Esophagus squamous epithelium (tissue), 5 donors: ENCODE measurements at regions not wholly inside any gene's neighbourhood (a gene's known extent, or its start where the extent isn't known, plus 50 kb on each side); places are given as distances from the start of the nearest gene placed in this dataset.

Experiments used
- DNase-seq: peaks from one replicate; lab custom pipeline; 2025; lab: John Stamatoyannopoulos, UW
- H3K27ac ChIP-seq, 4 donors: fragments of 200-600 bp; sonication (generic); one replicate each; pipeline ENCODE4 v1.5.1; 2016 to 2019; ENCODE audit warnings: mild to moderate bottlenecking in 1 of 4
- H3K27me3 ChIP-seq, 4 donors: fragments of 200-600 bp; sonication (generic); 1 replicate in 3 of 4; 2 replicates in 1 of 4; pipeline versions ENCODE4 v1.5.1 to v1.6.0; 2017 to 2021; ENCODE audit warnings: antibody characterized with exemption in 1 of 4
- H3K36me3 ChIP-seq, 3 donors: fragments of 200-600 bp; sonication (generic); one replicate each; pipeline ENCODE4 v1.5.1; 2016 to 2019
- H3K4me1 ChIP-seq, 3 donors: fragments of 200-600 bp; sonication (generic); one replicate each; pipeline ENCODE4 v1.5.1; 2017 to 2019
- H3K4me3 ChIP-seq, 4 donors: fragments of 200-600 bp; sonication (generic); 1 replicate in 3 of 4; 2 replicates in 1 of 4; pipeline ENCODE4 v1.5.1; 2016 to 2019; ENCODE audit warnings: mild to moderate bottlenecking in 2 of 4, moderate library complexity in 1 of 4
- H3K9me3 ChIP-seq, 3 donors: fragments of 200-600 bp; sonication (generic); one replicate each; pipeline ENCODE4 v1.5.1; 2016 to 2019
- CTCF ChIP-seq, 6 experiments: fragments of 450-650 bp in 4 of 6; fragments of 200-600 bp in 2 of 6; sonication (generic) in 2 of 6; IDR thresholded peaks; one replicate each; pipeline ENCODE4 v1.5.1; 2016 to 2019; ENCODE audit warnings: antibody characterized with exemption in 6 of 6, mild to moderate bottlenecking in 4 of 6, moderate library complexity in 4 of 6
- POLR2A ChIP-seq, 4 donors: fragments of 450-650 bp; IDR thresholded peaks; one replicate each; pipeline ENCODE4 v1.6.1; 2017; ENCODE audit warnings: antibody characterized with exemption in 4 of 4, mild to moderate bottlenecking in 4 of 4, moderate library complexity in 3 of 4
- WGBS, 2 donors: methylation state at CpG; one replicate each; pipeline ENCODE4 v1.1.5; 2018; 5-methylcytosine and 5-hydroxymethylcytosine counted together
- intact Hi-C: fragments of 100-400 bp; cut with DNase I; formaldehyde crosslinking; loops from one replicate; pipeline ENCODE4 v1.15.0; 2022
- donor health status: DM: yes; HTN: yes; CAD: no.

- Histone ChIP-seq H3K36me3 (no peaks in the 10 kb centered on the region), H3K4me1 (peaks cover under 1 to 7% (median 4%) of the 10 kb centered on the region in 3 donors), H3K9me3 (peaks cover 0 to 27% (median 21%) of the 10 kb centered on the region in 3 donors), H3K4me3 (no peak overlapping the region), H3K27ac (no peak overlapping the region), H3K27me3 (no peaks in the 10 kb centered on the region)
- TF ChIP-seq POLR2A (IDR thresholded peaks at IDR 0.05) = no peak
- no peak for TF ChIP-seq CTCF (IDR thresholded peaks at IDR 0.05)
- WGBS, 2 donors = 77 to 79% methylated on average over 5 of the region's 5 CpGs
- DNase-seq = no peak
- intact Hi-C loops = no loop called here
Observed at GRCh38 chr6:14265049-14266021, 147.8 kb downstream of the CD83 start.

GRCh38 chr6:14266266-14266665, 148.7 kb downstream of the CD83 start:
- intact Hi-C loops = no loop called here
- no peaks in the 10 kb centered on the region for H3K36me3 ChIP-seq
- WGBS, 2 donors = 74 to 75% methylated on average over 2 of the region's 2 CpGs
- peaks cover 0 to 21% (median 15%) of the 10 kb centered on the region in 3 donors for H3K9me3 ChIP-seq
- no peak overlapping the region for H3K27ac ChIP-seq
- H3K4me3 ChIP-seq = no peak overlapping the region
- peaks cover 4 to 16% (median 5%) of the 10 kb centered on the region in 3 donors for H3K4me1 ChIP-seq
- no peak for DNase-seq
- TF ChIP-seq POLR2A (IDR thresholded peaks at IDR 0.05) = no peak
- TF ChIP-seq CTCF (IDR thresholded peaks at IDR 0.05) = no peak
- H3K27me3 ChIP-seq = no peaks in the 10 kb centered on the region

- Histone ChIP-seq H3K9me3 (peaks cover 0 to 27% (median 12%) of the 10 kb centered on the region in 3 donors), H3K27ac (no peak overlapping the region), H3K27me3 (no peaks in the 10 kb centered on the region), H3K36me3 (no peaks in the 10 kb centered on the region), H3K4me3 (no peak overlapping the region), H3K4me1 (peaks cover 8 to 34% (median 11%) of the 10 kb centered on the region in 3 donors)
- intact Hi-C loops = no loop called here
- TF ChIP-seq CTCF (IDR thresholded peaks at IDR 0.05) (no peak), POLR2A (IDR thresholded peaks at IDR 0.05) (no peak)
- WGBS, 2 donors = 92 to 98% methylated on average over 8 to 9 of the region's 9 CpGs
- DNase-seq = no peak
Observed at GRCh38 chr6:14267885-14268660, 150.5 kb downstream of the CD83 start.

GRCh38 chr6:14269436-14269835, 151.9 kb downstream of the CD83 start:
- no peaks in the 10 kb centered on the region for H3K36me3 ChIP-seq
- H3K27me3 ChIP-seq = no peaks in the 10 kb centered on the region
- peaks cover 0 to 15% (median under 1%) of the 10 kb centered on the region in 3 donors for H3K9me3 ChIP-seq
- intact Hi-C loops = no loop called here
- no peak for TF ChIP-seq CTCF (IDR thresholded peaks at IDR 0.05)
- TF ChIP-seq POLR2A (IDR thresholded peaks at IDR 0.05) = no peak
- DNase-seq = no peak
- no peak overlapping the region for H3K27ac ChIP-seq
- H3K4me3 ChIP-seq = no peak overlapping the region
- WGBS, 2 donors = 78% methylated on average over 2 of the region's 2 CpGs; no CpG with 5 or more reads in 1 of the 2 donors
- H3K4me1 ChIP-seq = peaks cover 12 to 48% (median 15%) of the 10 kb centered on the region in 3 donors
